ENCODE measurements at regions not wholly inside any gene's neighbourhood (a gene's known extent, or its start where the extent isn't known, plus 50 kb on each side); places are given as distances from the start of the nearest gene placed in this dataset.

DNA sequence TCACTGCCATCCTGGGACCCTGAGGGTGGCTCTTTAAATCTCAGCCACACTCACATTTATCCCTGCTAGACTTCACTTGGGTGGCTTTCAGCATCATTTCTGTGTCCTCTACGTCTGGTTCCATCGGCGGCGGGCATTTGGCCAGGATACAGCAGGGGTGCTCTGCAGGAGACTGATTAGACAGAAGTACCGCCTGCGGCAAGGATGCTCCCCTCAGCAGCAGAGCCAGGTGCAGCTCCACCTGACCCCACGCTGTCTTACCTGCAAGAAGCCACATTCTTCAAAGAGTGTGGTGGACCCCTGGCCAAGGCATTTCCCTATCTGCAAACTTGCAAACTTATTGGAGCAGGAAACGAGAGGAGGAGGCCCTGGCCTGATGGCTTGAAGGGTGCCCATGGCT, 309.8 kb upstream of the IRX4 start:
- TF ChIP-seq, protein P1, sequence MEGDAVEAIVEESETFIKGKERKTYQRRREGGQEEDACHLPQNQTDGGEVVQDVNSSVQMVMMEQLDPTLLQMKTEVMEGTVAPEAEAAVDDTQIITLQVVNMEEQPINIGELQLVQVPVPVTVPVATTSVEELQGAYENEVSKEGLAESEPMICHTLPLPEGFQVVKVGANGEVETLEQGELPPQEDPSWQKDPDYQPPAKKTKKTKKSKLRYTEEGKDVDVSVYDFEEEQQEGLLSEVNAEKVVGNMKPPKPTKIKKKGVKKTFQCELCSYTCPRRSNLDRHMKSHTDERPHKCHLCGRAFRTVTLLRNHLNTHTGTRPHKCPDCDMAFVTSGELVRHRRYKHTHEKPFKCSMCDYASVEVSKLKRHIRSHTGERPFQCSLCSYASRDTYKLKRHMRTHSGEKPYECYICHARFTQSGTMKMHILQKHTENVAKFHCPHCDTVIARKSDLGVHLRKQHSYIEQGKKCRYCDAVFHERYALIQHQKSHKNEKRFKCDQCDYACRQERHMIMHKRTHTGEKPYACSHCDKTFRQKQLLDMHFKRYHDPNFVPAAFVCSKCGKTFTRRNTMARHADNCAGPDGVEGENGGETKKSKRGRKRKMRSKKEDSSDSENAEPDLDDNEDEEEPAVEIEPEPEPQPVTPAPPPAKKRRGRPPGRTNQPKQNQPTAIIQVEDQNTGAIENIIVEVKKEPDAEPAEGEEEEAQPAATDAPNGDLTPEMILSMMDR (IDR thresholded peaks at IDR 0.05; ENCODE audit: low read depth, low read length, missing control alignments) = no peak
- no peak for DNase-seq
- Histone ChIP-seq H3K27me3 (replicated peaks) (no peaks in the 10 kb centered on the region), H3K27ac (no peak overlapping the region), H3K36me3 (replicated peaks) (no peaks in the 10 kb centered on the region), H3K4me3 (ENCODE audit: low read depth, low read length) (no peak overlapping the region)
- in situ Hi-C loops (cut with HindIII; ENCODE audit: low pct_ligation_motif_present, low sequenced_read_pairs) = no loop called here

DNA sequence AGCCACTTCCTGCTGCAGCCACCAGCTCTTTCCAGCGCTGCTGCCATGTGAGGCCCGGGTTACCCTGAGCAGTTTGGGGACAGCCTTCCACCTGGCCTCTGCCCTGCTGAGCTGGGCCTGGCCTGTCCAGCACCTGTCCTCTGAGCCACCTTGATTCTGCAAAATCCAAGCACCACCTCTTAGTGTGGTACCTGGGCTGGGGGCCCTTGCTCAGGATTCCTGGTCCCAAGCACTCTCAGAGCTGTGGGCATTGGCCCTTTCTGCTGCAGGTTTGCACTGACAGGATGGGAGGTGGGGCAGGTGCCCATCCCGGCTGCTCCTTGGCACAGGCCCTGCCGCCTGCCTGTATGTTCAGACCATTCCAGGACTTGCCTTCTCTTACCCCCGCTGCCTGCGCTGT, 309.2 kb upstream of the IRX4 start:
- in situ Hi-C loops (cut with HindIII; ENCODE audit: low pct_ligation_motif_present, low sequenced_read_pairs) = no loop called here
- H3K27me3 ChIP-seq (replicated peaks) = no peaks in the 10 kb centered on the region
- H3K4me3 ChIP-seq (ENCODE audit: low read depth, low read length) = no peak overlapping the region
- DNase-seq = no peak
- H3K27ac ChIP-seq = no peak overlapping the region
- TF ChIP-seq, protein P1 (IDR thresholded peaks at IDR 0.05; ENCODE audit: low read depth, low read length, missing control alignments) = no peak
- no peaks in the 10 kb centered on the region for H3K36me3 ChIP-seq (replicated peaks)

DNA sequence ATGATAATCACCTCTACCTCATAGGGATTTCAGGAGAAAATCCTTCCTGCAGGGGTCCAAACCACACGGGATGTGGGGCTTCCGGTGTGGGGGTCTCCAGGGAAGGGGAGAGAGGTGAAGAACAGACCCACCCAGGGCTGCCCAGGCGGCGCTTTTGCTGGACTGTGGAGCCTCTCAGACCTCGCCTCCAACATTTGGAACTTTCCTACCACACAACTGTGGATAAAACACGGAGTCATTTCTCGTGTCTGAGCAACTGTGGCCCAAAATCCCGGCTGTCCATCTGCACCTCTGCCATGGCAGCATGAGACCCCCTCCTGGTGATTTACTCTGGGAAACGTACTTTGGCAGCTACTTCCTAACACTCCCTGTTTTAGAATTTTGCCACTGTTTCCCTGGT, 307.8 kb upstream of the IRX4 start:
- TF ChIP-seq, protein P1 (IDR thresholded peaks at IDR 0.05; ENCODE audit: low read depth, low read length, missing control alignments) = no peak
- in situ Hi-C loops (cut with HindIII; ENCODE audit: low pct_ligation_motif_present, low sequenced_read_pairs) = no loop called here
- no peak for DNase-seq
- Histone ChIP-seq H3K27ac (no peak overlapping the region), H3K36me3 (replicated peaks) (no peaks in the 10 kb centered on the region), H3K4me3 (ENCODE audit: low read depth, low read length) (no peak overlapping the region), H3K27me3 (replicated peaks) (no peaks in the 10 kb centered on the region)

DNA sequence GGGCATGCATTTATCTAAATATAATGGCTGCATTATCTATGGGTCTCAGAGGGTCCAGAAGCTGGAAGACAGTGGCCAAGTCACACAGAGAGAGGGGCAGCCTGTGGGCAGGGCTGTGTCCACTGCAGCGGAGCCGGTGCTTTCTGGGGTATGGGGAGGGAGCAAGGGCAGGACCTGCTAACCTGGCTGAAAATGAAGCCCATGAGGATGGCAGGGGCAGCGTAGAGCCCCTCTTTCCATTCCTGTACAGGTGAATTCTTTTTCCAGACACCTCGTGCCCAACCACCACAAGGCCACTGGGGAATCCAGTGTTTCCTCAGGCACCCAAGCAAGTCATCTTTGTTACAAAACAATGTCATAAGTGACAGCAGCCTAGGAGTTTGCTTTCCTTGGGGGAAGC, 305.9 kb upstream of the IRX4 start:
- Histone ChIP-seq H3K27ac (no peak overlapping the region), H3K4me3 (ENCODE audit: low read depth, low read length) (no peak overlapping the region), H3K36me3 (replicated peaks) (no peaks in the 10 kb centered on the region), H3K27me3 (replicated peaks) (no peaks in the 10 kb centered on the region)
- TF ChIP-seq, protein P1 (IDR thresholded peaks at IDR 0.05; ENCODE audit: low read depth, low read length, missing control alignments) = no peak
- in situ Hi-C loops (cut with HindIII; ENCODE audit: low pct_ligation_motif_present, low sequenced_read_pairs) = no loop called here
- DNase-seq = no peak

DNA sequence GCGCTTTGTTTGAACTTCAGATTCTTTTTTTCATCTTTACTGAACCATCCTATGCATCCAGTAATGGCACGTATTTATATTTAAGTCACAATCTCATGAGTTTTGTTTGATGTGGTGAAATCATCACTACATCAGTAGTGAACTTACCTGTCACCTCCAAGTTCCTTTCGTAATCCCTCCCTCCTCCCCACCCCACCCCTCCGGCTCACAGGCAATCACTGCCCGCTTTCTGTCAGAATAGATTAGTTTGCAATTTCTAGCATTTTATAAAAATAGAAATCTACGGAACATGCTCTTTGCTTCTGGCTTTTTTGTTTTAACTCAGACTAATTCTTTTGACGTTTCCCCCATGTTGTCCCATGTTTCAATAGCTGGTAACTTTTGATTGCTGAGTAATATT, 305.4 kb upstream of the IRX4 start:
- no peak overlapping the region for H3K4me3 ChIP-seq (ENCODE audit: low read depth, low read length)
- H3K27me3 ChIP-seq (replicated peaks) = no peaks in the 10 kb centered on the region
- H3K27ac ChIP-seq = no peak overlapping the region
- TF ChIP-seq, protein P1 (IDR thresholded peaks at IDR 0.05; ENCODE audit: low read depth, low read length, missing control alignments) = no peak
- DNase-seq = no peak
- H3K36me3 ChIP-seq (replicated peaks) = no peaks in the 10 kb centered on the region
- in situ Hi-C loops (cut with HindIII; ENCODE audit: low pct_ligation_motif_present, low sequenced_read_pairs) = no loop called here

DNA sequence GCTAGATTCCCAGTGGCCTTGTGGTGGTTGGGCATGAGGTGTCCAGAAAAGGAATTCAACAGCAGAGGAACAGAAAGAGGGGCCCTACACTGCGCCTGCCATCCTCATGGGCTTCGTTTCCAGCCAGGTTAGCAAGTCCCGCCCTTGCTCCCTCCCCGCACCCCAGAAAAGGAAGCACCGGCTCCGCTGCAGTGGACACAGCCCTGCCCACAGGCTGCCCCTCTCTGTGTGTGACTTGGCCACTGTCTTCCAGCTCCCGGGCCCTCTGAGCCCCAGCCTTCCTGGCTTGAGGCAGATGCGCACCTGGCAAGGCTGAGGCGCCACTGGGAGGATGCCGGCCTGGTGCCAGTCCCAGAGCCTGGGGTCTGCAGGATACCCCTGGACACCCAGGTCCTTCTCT, 305.0 kb upstream of the IRX4 start:
- H3K4me3 ChIP-seq (ENCODE audit: low read depth, low read length) = no peak overlapping the region
- no peaks in the 10 kb centered on the region for H3K27me3 ChIP-seq (replicated peaks)
- H3K27ac ChIP-seq = no peak overlapping the region
- DNase-seq = no peak
- no peaks in the 10 kb centered on the region for H3K36me3 ChIP-seq (replicated peaks)
- in situ Hi-C loops (cut with HindIII; ENCODE audit: low pct_ligation_motif_present, low sequenced_read_pairs) = no loop called here
- TF ChIP-seq, protein P1 (IDR thresholded peaks at IDR 0.05; ENCODE audit: low read depth, low read length, missing control alignments) = no peak

Data from brain microvascular endothelial cell (primary cell).